ENCODE measurements at regions not wholly inside any gene's neighbourhood (a gene's known extent, or its start where the extent isn't known, plus 50 kb on each side); places are given as distances from the start of the nearest gene placed in this dataset.
"Not testable (repeated sequence)": the region's sequence is repeated elsewhere in the genome, so short reads cannot be mapped to it uniquely, and the experiment has no call there.

GRCh38 chr20:60768216-60768615, 483.8 kb upstream of the CDH4 start:
- no peak for DNase-seq

DNA sequence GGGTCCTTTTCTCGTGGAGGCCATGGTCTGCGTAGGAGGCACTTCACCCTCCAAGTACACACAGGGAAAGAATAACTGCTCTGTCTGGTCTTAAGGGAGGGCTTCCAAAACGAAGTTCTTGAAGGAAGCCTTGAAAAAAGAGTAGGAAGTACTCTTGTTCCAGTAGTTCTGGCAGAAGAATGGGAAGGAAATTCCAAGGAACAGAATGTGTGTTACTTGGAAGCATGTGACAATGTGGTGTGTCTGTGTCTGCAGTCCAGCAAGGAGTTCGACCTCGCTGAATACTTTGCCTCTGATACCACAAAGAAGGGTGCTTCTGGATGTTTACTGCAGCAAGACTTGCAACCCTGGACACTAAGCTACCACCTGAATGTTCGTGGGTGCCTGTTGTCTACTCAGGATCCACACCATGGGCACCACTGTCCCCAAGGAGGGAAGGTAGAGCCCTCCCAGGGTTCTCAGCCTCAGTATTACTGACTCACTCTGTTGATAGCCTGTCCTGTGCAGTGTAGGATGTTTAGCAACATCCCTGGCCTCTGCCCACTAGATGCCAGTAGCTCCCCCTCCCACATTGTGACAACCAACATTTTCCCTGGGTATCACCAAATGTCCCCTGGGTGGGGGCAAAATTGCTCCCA, 471.6 kb upstream of the CDH4 start:
- no peak for DNase-seq

GRCh38 chr20:60782959-60783625, 469.0 kb upstream of the CDH4 start:
- no peak for DNase-seq

GRCh38 chr20:60785301-60785700, 466.8 kb upstream of the CDH4 start:
- no peak for DNase-seq

DNA sequence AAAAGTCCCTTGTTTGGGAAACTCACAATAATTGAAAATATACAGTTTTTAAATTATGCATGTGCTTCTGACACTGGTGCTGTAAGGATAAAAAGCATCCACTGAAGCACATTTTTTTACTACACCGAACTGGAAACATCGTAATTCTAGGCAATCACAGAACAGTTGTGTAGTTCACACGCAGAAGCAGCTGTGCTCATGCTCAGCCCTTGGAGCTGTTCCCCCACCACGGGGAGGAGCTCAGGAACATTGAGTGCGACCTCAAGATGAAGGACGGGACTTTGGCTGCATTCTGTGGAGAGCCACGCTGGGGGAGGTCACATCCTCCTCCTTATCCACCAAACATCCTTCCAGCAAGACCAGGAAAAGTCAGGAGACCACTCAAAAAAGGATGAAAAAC, 466.3 kb upstream of the CDH4 start:
- DNase-seq: no peak

DNA sequence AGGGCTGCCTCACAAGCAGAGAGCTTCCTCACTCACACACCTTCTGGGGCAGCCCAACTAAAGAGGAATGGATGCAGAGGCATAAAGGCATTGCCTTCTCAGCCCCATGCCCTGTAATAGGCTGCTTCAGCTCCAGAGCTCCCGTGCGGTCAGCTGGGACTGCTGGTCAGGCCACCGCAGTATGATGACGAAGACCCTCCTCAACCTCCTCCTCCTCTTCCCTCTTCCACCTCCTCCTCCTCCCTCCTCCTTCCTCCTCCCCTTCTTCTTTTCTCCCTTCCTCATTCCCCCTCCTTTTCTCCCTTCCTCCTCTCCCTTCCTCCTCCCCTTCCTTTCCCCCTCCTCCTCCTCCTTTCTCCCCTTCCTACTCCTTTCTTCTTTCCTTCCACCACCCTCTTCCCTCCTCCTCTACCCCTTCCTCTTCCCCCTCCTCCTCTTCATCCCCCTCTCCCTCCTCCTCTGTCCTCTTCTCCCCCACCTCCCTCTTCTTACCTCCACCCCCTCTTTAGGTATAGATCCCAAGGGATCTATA, 465.3 kb upstream of the CDH4 start:
- DNase-seq: no peak

- DNase-seq: no peak
Measured at GRCh38 chr20:60787276-60787675, 464.8 kb upstream of the CDH4 start.

DNA sequence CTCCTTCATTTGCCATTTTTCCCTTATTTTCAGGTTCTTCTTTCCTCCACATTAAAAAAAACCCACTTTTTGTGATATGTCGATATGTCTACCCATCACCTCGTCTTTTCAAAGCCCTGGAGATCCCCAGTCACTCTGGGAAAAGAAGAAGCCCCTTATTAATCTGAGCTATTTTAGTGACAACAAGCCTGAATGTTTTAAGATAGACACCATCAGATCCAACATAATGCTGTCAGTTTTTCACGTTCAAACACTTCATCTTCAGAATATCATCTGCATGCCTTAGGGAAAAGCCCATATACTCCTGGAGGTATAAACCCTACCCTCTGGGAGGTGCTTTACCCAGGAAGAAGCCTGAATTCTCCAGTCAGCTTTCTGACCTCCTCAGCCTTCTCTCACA, 464.0 kb upstream of the CDH4 start:
- no peak for DNase-seq

DNA sequence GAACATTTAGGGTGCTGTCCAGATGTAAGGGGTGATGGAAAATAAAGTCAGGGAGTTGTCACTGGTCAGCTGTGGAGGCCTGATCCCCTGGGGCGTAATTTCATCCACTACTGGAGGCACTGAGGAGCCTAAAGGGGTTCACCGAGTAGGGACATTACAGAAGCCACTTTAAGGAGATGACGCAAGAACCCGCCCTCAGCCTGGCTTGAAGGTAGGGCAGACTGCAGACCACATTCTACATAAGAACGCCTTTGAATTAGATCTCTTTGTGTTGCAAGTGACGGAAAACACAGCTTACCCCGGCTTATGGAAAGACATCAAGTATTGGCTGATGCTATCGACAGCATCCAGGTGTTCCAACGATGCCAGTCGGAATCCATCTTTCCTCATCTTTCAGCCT, 462.7 kb upstream of the CDH4 start:
- DNase-seq: no peak

DNA sequence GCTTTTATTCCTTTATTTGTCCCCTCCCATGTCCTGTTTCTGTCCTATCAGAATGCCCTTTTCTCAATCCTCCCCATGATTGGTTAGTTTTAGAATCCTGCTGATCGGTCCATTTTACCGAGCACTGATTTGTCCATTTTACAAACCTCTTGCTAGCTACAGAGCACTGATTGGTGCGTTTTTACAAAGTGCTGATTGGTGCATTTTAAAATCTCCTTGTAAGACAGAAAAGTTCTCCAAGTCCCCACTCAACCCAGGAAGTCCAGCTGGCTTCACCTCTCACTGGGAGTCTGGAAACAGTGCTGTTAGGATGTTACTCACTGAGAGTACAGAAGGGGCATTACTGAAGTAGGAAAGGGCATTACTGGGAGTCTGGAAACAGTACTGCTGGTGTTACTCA, 461.7 kb upstream of the CDH4 start:
- not testable (repeated sequence) for DNase-seq

DNA sequence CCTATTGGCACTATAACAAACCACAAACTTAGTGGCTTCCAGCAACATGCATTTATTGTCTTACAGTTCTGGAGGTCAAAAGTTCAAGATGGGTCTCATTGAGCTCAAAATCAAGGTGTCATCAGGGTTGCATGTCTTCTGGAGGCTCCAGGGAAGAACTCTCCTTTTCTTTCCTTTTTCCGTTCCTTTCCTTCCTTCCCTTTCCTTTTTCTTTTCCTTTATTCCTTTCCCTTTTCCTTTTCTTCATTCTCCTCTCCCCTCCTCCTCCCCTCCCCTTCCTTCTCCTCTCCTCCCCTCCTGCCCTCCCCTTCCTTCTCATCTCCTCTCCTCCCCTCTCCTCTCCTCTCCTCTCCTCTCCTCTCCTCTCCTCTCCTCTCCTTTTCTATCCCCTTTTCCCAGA, 460.2 kb upstream of the CDH4 start:
- no peak for DNase-seq

DNA sequence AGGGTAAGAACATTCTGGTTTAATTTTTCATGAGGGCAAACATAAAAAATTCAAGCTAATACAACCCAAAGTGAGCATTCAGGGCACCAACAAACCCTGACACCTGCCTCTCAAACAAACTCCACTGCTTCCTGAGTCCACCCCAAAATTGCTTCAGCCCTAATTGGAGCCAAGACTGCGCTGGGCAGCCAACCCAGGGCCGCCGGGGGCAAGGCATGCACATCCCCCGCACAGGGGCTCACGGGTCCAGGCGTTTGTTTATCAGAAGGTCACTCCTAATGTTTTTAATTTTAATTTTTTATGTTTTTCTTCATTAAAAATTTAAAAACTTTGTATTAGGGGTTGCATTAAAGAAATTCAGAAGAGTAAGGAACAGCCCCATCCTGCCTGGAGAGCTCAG, 459.1 kb upstream of the CDH4 start:
- DNase-seq: no peak

DNA sequence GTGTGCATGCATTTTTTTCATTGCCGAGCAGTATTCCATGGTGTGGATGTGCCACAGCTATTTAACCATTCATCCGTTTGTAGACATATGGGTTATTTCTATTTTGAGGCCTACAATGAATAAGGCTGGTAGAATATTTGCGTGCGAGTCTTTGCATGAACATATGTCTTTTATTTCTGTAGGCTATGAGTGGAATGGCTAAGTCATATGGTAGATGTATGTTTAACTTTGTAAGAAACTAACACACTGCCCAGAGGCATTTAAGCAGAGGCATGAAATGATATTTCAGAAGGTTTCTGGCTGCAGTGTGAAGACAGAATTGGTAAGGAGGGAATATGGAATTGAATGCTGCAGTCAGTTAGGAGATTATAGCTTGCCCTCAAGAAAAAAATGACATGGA, 457.4 kb upstream of the CDH4 start:
- no peak for DNase-seq

DNA sequence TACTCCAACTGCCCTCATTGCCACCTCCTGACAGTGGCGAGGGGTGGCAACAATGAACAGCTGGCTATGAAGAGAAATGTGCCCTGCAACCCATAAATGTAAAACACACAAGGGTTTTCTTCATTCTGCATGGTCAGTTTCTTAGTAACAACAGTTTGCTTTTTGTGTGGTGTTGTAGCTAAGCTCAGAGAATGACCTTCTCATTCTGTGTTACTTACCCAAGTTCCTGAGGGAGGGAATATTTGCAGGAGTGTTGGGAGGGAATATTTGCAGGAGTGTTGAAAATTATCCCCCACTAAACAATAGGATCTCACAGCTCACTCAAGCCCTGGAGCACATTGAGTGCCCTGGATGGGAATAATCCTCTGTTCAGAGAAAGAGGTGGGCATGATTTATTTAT, 456.4 kb upstream of the CDH4 start:
- no peak for DNase-seq

GRCh38 chr20:60800185-60800584, 451.9 kb upstream of the CDH4 start:
- no peak for DNase-seq

GRCh38 chr20:60802676-60803075, 449.4 kb upstream of the CDH4 start:
- no peak for DNase-seq

GRCh38 chr20:60803335-60804055, 448.6 kb upstream of the CDH4 start:
- DNase-seq: no peak

- no peak for DNase-seq
Measured at GRCh38 chr20:60804240-60804917, 447.7 kb upstream of the CDH4 start.

GRCh38 chr20:60804918-60805630, 447.0 kb upstream of the CDH4 start:
- DNase-seq: no peak

- no peak for DNase-seq
Measured at GRCh38 chr20:60806354-60806753, 445.7 kb upstream of the CDH4 start.

DNA sequence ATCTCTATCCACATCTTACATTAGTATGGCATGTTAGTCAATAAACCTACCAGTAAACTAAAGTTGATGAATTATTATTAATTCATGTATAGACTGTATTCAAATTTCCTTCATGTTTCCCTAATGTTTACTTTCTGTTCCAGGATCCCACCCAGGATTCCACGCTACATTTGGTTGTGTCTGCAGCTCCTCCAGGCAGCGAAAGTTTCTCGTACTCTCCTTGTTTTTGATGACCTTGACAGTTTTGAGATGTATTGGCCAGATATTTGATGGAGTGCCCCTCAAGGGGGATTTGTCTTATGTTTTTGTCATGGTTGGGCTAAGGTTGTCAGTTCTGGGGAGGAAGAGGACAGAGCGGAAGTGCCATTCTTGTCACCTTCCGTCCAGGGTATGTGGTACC, 445.2 kb upstream of the CDH4 start:
- no peak for DNase-seq

GRCh38 chr20:60808003-60808672, 443.9 kb upstream of the CDH4 start:
- no peak for DNase-seq

Data from suppressor macrophage (primary cell).